ENCODE measurements at regions not wholly inside any gene's neighbourhood (a gene's known extent, or its start where the extent isn't known, plus 50 kb on each side); places are given as distances from the start of the nearest gene placed in this dataset.
"Not testable (repeated sequence)": the region's sequence is repeated elsewhere in the genome, so short reads cannot be mapped to it uniquely, and the experiment has no call there.

DNA sequence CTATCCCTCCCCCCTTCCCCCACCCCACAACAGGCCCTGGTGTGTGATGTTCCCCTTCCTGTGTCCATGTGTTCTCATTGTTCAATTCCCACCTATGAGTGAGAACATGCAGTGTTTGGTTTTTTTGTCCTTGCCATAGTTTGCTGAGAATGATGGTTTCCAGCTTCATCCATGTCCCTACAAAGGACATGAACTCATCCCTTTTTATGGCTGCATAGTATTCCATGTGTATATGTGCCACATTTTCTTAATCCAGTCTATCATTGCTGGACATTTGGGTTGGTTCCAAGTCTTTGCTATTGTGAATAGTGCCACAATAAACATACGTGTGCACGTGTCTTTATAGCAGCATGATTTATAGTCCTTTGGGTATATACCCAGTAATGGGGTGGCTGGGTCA is 52.3 kb upstream of the MAN1A2 start:
- not testable (repeated sequence) for DNase-seq

DNA sequence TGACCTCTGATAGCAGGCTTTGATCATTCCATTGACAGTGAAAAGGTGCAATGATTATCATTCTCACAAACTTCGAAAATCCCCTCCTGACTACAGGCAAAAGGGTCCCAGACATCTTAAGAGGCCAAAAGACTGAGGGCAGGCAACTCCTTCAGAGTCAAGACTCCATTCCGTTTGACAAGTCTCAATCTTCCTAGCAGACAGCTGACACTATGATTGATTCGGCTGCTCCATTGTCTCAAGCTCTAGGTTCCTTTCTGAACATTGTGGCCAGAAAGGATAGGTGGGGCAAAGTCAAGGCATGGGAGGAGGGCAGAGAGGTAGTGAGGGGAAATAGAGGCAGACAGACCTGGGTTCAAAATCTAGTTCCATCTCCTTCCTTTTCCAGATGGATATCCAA is 53.7 kb upstream of the MAN1A2 start:
- DNase-seq, result no peak
- Histone ChIP-seq H3K4me2 (ENCODE audit: low read length) (no peak overlapping the region), H3K56ac (ENCODE audit: low read length) (no peak overlapping the region), H3K4me3 (ENCODE audit: low read length) (no peak overlapping the region), H4K8ac (ENCODE audit: low read depth, low read length) (no peak overlapping the region), H2BK120ac (ENCODE audit: low read depth, low read length) (no peak overlapping the region), H3K79me2 (ENCODE audit: control insufficient read depth, insufficient read depth, low read length) (no peaks in the 10 kb centered on the region), H3K79me1 (ENCODE audit: low read length) (no peaks in the 10 kb centered on the region), H3K27me3 (ENCODE audit: insufficient read depth, low read length, poor library complexity) (no peaks in the 10 kb centered on the region), H3K4me1 (ENCODE audit: control insufficient read depth, low read depth, low read length) (no peaks in the 10 kb centered on the region), H3K36me3 (ENCODE audit: control insufficient read depth, insufficient read depth, low read length) (no peaks in the 10 kb centered on the region), H3K9ac (ENCODE audit: low read length) (no peak overlapping the region), H3K18ac (ENCODE audit: low read length) (no peak overlapping the region), H2BK5ac (ENCODE audit: low read length) (no peak overlapping the region), H3K27ac (ENCODE audit: low read depth, low read length) (no peak overlapping the region), H2AK5ac (ENCODE audit: low read length) (no peak overlapping the region), H3K4ac (ENCODE audit: low read depth, low read length) (no peak overlapping the region), H4K5ac (ENCODE audit: low read length) (no peak overlapping the region), H2BK15ac (replicated peaks; ENCODE audit: low read depth) (no peak overlapping the region), H3K23ac (ENCODE audit: low read length) (no peak overlapping the region)
- WGBS (ENCODE audit: extremely low coverage, insufficient coverage, low lambda C conversion rate), result no CpG with 5 or more reads among the region's 3 CpGs

More for the DNA sequence above, 52.3 kb upstream of the MAN1A2 start:
- H4K5ac ChIP-seq (ENCODE audit: low read length); H3K79me1 ChIP-seq (ENCODE audit: low read length); H4K8ac ChIP-seq (ENCODE audit: low read depth, low read length); H3K4me3 ChIP-seq (ENCODE audit: low read length); H3K9ac ChIP-seq (ENCODE audit: low read length); H2BK15ac ChIP-seq (replicated peaks; ENCODE audit: low read depth); H3K4me2 ChIP-seq (ENCODE audit: low read length); H3K23ac ChIP-seq (ENCODE audit: low read length); H3K4ac ChIP-seq (ENCODE audit: low read depth, low read length); H3K27me3 ChIP-seq (ENCODE audit: insufficient read depth, low read length, poor library complexity); H2BK5ac ChIP-seq (ENCODE audit: low read length); H3K18ac ChIP-seq (ENCODE audit: low read length); H3K56ac ChIP-seq (ENCODE audit: low read length); H3K79me2 ChIP-seq (ENCODE audit: control insufficient read depth, insufficient read depth, low read length); H3K4me1 ChIP-seq (ENCODE audit: control insufficient read depth, low read depth, low read length); H3K27ac ChIP-seq (ENCODE audit: low read depth, low read length); H2BK120ac ChIP-seq (ENCODE audit: low read depth, low read length); H3K36me3 ChIP-seq (ENCODE audit: control insufficient read depth, insufficient read depth, low read length); H2AK5ac ChIP-seq (ENCODE audit: low read length): not testable (repeated sequence)
- WGBS (ENCODE audit: extremely low coverage, insufficient coverage, low lambda C conversion rate), result no CpG with 5 or more reads among the region's 2 CpGs

DNA sequence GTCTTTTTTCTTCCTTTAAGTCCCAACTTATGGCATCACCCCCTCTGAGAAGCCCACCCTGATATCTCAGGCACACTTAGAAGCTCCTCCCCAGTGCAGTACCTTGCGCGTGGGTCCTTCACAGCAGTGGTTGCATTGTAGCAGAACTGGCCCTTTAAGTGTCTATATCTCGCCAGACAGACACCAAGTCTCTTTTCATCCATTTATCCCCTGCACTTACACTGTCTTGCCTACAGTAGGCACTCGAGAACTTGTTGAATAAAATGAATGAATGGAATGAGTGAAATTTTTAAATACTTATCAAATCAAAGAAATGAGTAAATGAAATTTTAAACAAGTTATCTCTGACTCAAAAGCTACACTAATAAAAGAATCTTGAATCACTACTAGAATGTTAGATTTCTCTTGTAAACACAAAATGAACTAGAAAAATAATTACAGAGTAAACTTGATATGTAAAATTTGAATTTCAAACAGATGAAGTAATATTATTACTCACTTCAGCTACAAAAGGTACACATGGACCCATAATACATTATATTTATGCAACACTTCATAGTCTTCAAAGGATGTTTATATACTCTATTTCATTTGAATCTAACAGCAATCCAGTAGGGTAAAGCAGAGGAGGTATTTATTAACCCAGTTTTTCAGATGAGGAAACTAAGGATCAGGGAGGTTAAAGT is 54.7 kb upstream of the MAN1A2 start:
- H3K23ac ChIP-seq (ENCODE audit: low read length), result no peak overlapping the region
- no peak overlapping the region for H2BK120ac ChIP-seq (ENCODE audit: low read depth, low read length)
- H3K79me1 ChIP-seq (ENCODE audit: low read length), result no peaks in the 10 kb centered on the region
- H4K5ac ChIP-seq (ENCODE audit: low read length), result no peak overlapping the region
- no peak overlapping the region for H2AK5ac ChIP-seq (ENCODE audit: low read length)
- H3K79me2 ChIP-seq (ENCODE audit: control insufficient read depth, insufficient read depth, low read length), result no peaks in the 10 kb centered on the region
- H3K56ac ChIP-seq (ENCODE audit: low read length), result no peak overlapping the region
- no peaks in the 10 kb centered on the region for H3K4me1 ChIP-seq (ENCODE audit: control insufficient read depth, low read depth, low read length)
- H2BK5ac ChIP-seq (ENCODE audit: low read length), result no peak overlapping the region
- no peak overlapping the region for H3K9ac ChIP-seq (ENCODE audit: low read length)
- H3K4me2 ChIP-seq (ENCODE audit: low read length), result no peak overlapping the region
- H4K8ac ChIP-seq (ENCODE audit: low read depth, low read length), result peak overlapping the region; percentile 1
- no peak overlapping the region for H3K4ac ChIP-seq (ENCODE audit: low read depth, low read length)
- peak; percentile 53 for DNase-seq
- H3K36me3 ChIP-seq (ENCODE audit: control insufficient read depth, insufficient read depth, low read length), result no peaks in the 10 kb centered on the region
- no peak overlapping the region for H2BK15ac ChIP-seq (replicated peaks; ENCODE audit: low read depth)
- H3K18ac ChIP-seq (ENCODE audit: low read length), result no peak overlapping the region
- WGBS (ENCODE audit: extremely low coverage, insufficient coverage, low lambda C conversion rate), result no CpG with 5 or more reads among the region's 4 CpGs
- H3K27ac ChIP-seq (ENCODE audit: low read depth, low read length), result no peak overlapping the region
- H3K27me3 ChIP-seq (ENCODE audit: insufficient read depth, low read length, poor library complexity), result no peaks in the 10 kb centered on the region
- no peak overlapping the region for H3K4me3 ChIP-seq (ENCODE audit: low read length)

DNA sequence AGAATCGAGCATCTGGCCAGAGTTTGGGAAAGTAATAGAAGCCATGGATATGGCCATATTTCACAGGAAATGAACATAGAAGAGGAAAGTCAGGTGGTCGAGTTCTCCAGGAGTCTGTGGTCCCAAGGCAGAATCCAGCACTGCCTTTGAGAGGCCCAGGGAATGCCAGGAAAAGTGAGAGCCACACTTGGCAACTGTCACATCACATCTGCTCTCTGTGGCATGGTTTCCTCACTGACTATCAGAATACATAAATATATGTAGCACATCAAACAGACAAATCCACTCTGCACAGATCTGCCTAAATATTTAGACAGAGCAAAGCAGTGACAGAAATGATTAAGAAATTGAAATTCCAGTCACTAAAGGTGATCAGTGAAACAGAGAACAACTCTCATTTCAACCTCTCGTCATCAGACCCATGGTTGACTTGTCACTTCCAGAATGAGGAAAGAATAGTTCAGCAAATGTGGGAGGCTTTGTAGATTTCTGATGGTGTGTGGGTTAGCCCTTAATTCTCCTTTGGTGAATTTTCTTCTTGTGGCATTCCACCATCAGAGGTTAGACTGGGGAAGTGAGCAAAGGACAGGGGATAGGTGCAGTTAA is 58.8 kb upstream of the MAN1A2 start:
- DNase-seq, result no peak
- Histone ChIP-seq H2AK5ac (ENCODE audit: low read length) (no peak overlapping the region), H3K79me1 (ENCODE audit: low read length) (no peaks in the 10 kb centered on the region), H4K5ac (ENCODE audit: low read length) (no peak overlapping the region), H3K36me3 (ENCODE audit: control insufficient read depth, insufficient read depth, low read length) (no peaks in the 10 kb centered on the region), H2BK15ac (replicated peaks; ENCODE audit: low read depth) (no peak overlapping the region), H3K4ac (ENCODE audit: low read depth, low read length) (no peak overlapping the region), H4K8ac (ENCODE audit: low read depth, low read length) (no peak overlapping the region), H3K4me1 (ENCODE audit: control insufficient read depth, low read depth, low read length) (peaks cover 2% of the 10 kb centered on the region), H2BK5ac (ENCODE audit: low read length) (no peak overlapping the region), H3K4me3 (ENCODE audit: low read length) (no peak overlapping the region), H3K27ac (ENCODE audit: low read depth, low read length) (no peak overlapping the region), H3K4me2 (ENCODE audit: low read length) (no peak overlapping the region), H3K27me3 (ENCODE audit: insufficient read depth, low read length, poor library complexity) (no peaks in the 10 kb centered on the region), H3K18ac (ENCODE audit: low read length) (no peak overlapping the region), H2BK120ac (ENCODE audit: low read depth, low read length) (no peak overlapping the region), H3K79me2 (ENCODE audit: control insufficient read depth, insufficient read depth, low read length) (no peaks in the 10 kb centered on the region), H3K23ac (ENCODE audit: low read length) (no peak overlapping the region), H3K9ac (ENCODE audit: low read length) (no peak overlapping the region), H3K56ac (ENCODE audit: low read length) (no peak overlapping the region)
- WGBS (ENCODE audit: extremely low coverage, insufficient coverage, low lambda C conversion rate), result no CpG with 5 or more reads among the region's 3 CpGs

DNA sequence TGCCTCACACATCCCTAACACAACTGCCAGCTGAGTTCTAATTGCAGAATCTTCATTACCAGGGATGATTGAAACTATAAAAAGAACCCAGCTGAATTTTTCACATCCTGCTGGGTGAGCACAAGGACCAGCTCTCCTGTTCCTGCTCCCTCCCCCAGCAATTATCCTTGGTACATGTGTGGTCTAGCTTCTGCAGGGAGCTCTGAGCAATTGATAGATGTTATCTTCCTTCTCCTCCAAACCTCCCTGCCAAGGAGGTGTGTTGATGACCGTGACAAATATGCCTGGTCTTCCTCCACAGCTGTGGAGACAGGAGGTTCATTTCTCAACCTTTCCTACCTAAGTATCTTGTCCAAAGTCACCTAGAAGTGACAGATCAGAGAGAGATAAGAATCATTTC is 65.3 kb upstream of the MAN1A2 start:
- no peak overlapping the region for H4K5ac ChIP-seq (ENCODE audit: low read length)
- DNase-seq, result no peak
- no CpG with 5 or more reads among the region's 1 CpG for WGBS (ENCODE audit: extremely low coverage, insufficient coverage, low lambda C conversion rate)
- H3K23ac ChIP-seq (ENCODE audit: low read length), result no peak overlapping the region
- H2BK120ac ChIP-seq (ENCODE audit: low read depth, low read length), result no peak overlapping the region
- no peak overlapping the region for H3K4me3 ChIP-seq (ENCODE audit: low read length)
- no peaks in the 10 kb centered on the region for H3K36me3 ChIP-seq (ENCODE audit: control insufficient read depth, insufficient read depth, low read length)
- no peaks in the 10 kb centered on the region for H3K79me1 ChIP-seq (ENCODE audit: low read length)
- H3K56ac ChIP-seq (ENCODE audit: low read length), result no peak overlapping the region
- H3K4me1 ChIP-seq (ENCODE audit: control insufficient read depth, low read depth, low read length), result peaks cover 2% of the 10 kb centered on the region
- H3K4ac ChIP-seq (ENCODE audit: low read depth, low read length), result no peak overlapping the region
- H3K4me2 ChIP-seq (ENCODE audit: low read length), result no peak overlapping the region
- no peak overlapping the region for H3K9ac ChIP-seq (ENCODE audit: low read length)
- H3K27ac ChIP-seq (ENCODE audit: low read depth, low read length), result no peak overlapping the region
- no peak overlapping the region for H2BK5ac ChIP-seq (ENCODE audit: low read length)
- no peak overlapping the region for H2BK15ac ChIP-seq (replicated peaks; ENCODE audit: low read depth)
- no peaks in the 10 kb centered on the region for H3K27me3 ChIP-seq (ENCODE audit: insufficient read depth, low read length, poor library complexity)
- no peak overlapping the region for H3K18ac ChIP-seq (ENCODE audit: low read length)
- no peak overlapping the region for H4K8ac ChIP-seq (ENCODE audit: low read depth, low read length)
- no peak overlapping the region for H2AK5ac ChIP-seq (ENCODE audit: low read length)
- H3K79me2 ChIP-seq (ENCODE audit: control insufficient read depth, insufficient read depth, low read length), result no peaks in the 10 kb centered on the region

DNA sequence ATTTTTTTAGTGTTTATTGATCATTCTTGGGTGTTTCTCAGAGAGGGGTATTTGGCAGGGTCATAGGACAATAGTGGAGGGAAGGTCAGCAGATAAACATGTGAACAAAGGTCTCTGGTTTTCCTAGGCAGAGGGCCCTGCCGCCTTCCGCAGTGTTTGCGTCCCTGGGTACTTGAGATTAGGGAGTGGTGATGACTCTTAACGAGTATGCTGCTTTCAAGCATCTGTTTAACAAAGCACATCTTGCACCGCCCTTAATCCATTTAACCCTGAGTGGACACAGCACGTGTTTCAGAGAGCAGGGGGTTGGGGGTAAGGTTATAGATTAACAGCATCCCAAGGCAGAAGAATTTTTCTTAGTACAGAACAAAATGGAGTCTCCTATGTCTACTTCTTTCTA is 67.1 kb upstream of the MAN1A2 start:
- H3K56ac ChIP-seq (ENCODE audit: low read length); H3K79me1 ChIP-seq (ENCODE audit: low read length); H2BK15ac ChIP-seq (replicated peaks; ENCODE audit: low read depth); H3K9ac ChIP-seq (ENCODE audit: low read length); H3K4ac ChIP-seq (ENCODE audit: low read depth, low read length); H2BK120ac ChIP-seq (ENCODE audit: low read depth, low read length); DNase-seq; H3K23ac ChIP-seq (ENCODE audit: low read length); H2AK5ac ChIP-seq (ENCODE audit: low read length); H3K79me2 ChIP-seq (ENCODE audit: control insufficient read depth, insufficient read depth, low read length); H4K5ac ChIP-seq (ENCODE audit: low read length); H3K4me2 ChIP-seq (ENCODE audit: low read length); H3K4me3 ChIP-seq (ENCODE audit: low read length); H3K27ac ChIP-seq (ENCODE audit: low read depth, low read length); H3K27me3 ChIP-seq (ENCODE audit: insufficient read depth, low read length, poor library complexity); H2BK5ac ChIP-seq (ENCODE audit: low read length); H3K36me3 ChIP-seq (ENCODE audit: control insufficient read depth, insufficient read depth, low read length); H3K18ac ChIP-seq (ENCODE audit: low read length); H4K8ac ChIP-seq (ENCODE audit: low read depth, low read length); H3K4me1 ChIP-seq (ENCODE audit: control insufficient read depth, low read depth, low read length): not testable (repeated sequence)
- WGBS (ENCODE audit: extremely low coverage, insufficient coverage, low lambda C conversion rate), result no CpG with 5 or more reads among the region's 6 CpGs

Data from mesendoderm (in vitro differentiated cells).